H1 (cell line): ENCODE measurements at regions not wholly inside any gene's neighbourhood (a gene's known extent, or its start where the extent isn't known, plus 50 kb on each side); places are given as distances from the start of the nearest gene placed in this dataset.

Experiments
- CTCF ChIA-PET: fragments of 300-600 bp; sonication (Branson Sonifier 250); formaldehyde crosslinking; loops from one replicate; lab custom pipeline; 2021; ENCODE audit not compliant: partially characterized antibody; lab: Charles Lee
- POLR2A ChIA-PET: fragments of 300-600 bp; sonication (Branson Sonifier 250); formaldehyde crosslinking; loops from one replicate; lab custom pipeline; 2021; ENCODE audit warnings: inconsistent platforms; ENCODE audit not compliant: partially characterized antibody; lab: Charles Lee
- DNase-seq, 2 experiments: peaks; one replicate each; pipeline versions ENCODE4 v3.0.0 to v3.0.0-alpha.2; 2010 to 2022; ENCODE audit warnings: low spot score in 2 of 2, low read depth in 1 of 2, mixed read lengths in 1 of 2
- FAIRE-seq: peaks from 2 replicates; lab custom pipeline; 2011; peaks lifted over from hg19 to GRCh38; lab: Jason Lieb, UNC
- H2AFZ ChIP-seq: 2 replicates; pipeline ENCODE4 v1.8.1; 2012; ENCODE audit warnings: low read length, inconsistent platforms
- H2AK5ac ChIP-seq: 2 replicates; pipeline ENCODE4 v1.6.1; 2013; ENCODE audit warnings: low read depth, low read length
- H2BK120ac ChIP-seq: replicated peaks from 2 replicates; pipeline ENCODE3; 2013; ENCODE audit warnings: low read depth, low read length, inconsistent platforms
- H2BK12ac ChIP-seq: 2 replicates; pipeline ENCODE4 v1.6.1; 2013; ENCODE audit warnings: low read depth, low read length
- H2BK15ac ChIP-seq: 2 replicates; pipeline ENCODE4 v1.6.1; 2013; ENCODE audit warnings: low read length
- H2BK20ac ChIP-seq: 2 replicates; pipeline ENCODE4 v1.6.1; 2013; ENCODE audit warnings: low read length
- H2BK5ac ChIP-seq: 2 replicates; pipeline ENCODE4 v1.6.1; 2013; ENCODE audit warnings: low read depth, low read length
- H3K14ac ChIP-seq: 2 replicates; pipeline ENCODE4 v1.6.1; 2013; ENCODE audit warnings: inconsistent platforms; ENCODE audit not compliant: insufficient read length
- H3K18ac ChIP-seq: 2 replicates; pipeline ENCODE4 v1.6.1; 2013; ENCODE audit warnings: low read length; ENCODE audit errors: extremely low read depth
- H3K23ac ChIP-seq: 2 replicates; pipeline ENCODE4 v1.6.1; 2013; ENCODE audit warnings: inconsistent platforms; ENCODE audit not compliant: insufficient read length
- H3K23me2 ChIP-seq: 2 replicates; pipeline ENCODE4 v1.6.1; 2013; ENCODE audit warnings: low read depth, low read length
- H3K27ac ChIP-seq: 2 replicates; pipeline ENCODE4 v1.6.1; 2011; ENCODE audit warnings: low read depth, low read length, inconsistent platforms
- H3K27me3 ChIP-seq, 4 experiments: replicated peaks in 1 of 4; 1 replicate in 1 of 4; 2 replicates in 3 of 4; pipeline versions ENCODE4 v1.6.1 to v1.8.1; 2011 to 2013; ENCODE audit warnings: low read length in 3 of 4, mild to moderate bottlenecking in 3 of 4, inconsistent platforms in 2 of 4, mixed read lengths in 2 of 4, moderate library complexity in 1 of 4; ENCODE audit not compliant: control insufficient read depth in 3 of 4, insufficient read depth in 3 of 4; ENCODE audit errors: extremely low read depth in 1 of 4
- H3K36me3 ChIP-seq, 4 experiments: 2 replicates each; pipeline versions ENCODE4 v1.6.1 to v1.8.1; 2011 to 2013; ENCODE audit warnings: mild to moderate bottlenecking in 4 of 4, low read length in 3 of 4, moderate library complexity in 2 of 4, control low read depth in 1 of 4, inconsistent platforms in 1 of 4; ENCODE audit not compliant: insufficient read depth in 4 of 4, control insufficient read depth in 2 of 4
- H3K4ac ChIP-seq: replicated peaks from 2 replicates; pipeline ENCODE3; 2013; ENCODE audit warnings: low read length, low read depth, mixed read lengths, inconsistent platforms; ENCODE audit not compliant: insufficient read length
- H3K4me1 ChIP-seq, 4 experiments: replicated peaks in 1 of 4; 1 replicate in 1 of 4; 2 replicates in 3 of 4; pipeline versions ENCODE4 v1.6.1 to v1.8.1; 2011 to 2013; ENCODE audit warnings: low read length in 3 of 4, inconsistent platforms in 2 of 4, mixed read lengths in 1 of 4; ENCODE audit not compliant: insufficient read depth in 4 of 4, control insufficient read depth in 3 of 4
- H3K4me2 ChIP-seq, 2 experiments: 2 replicates each; pipeline versions ENCODE4 v1.6.1 to v1.8.1; 2011 to 2013; ENCODE audit warnings: low read depth in 2 of 2, low read length in 2 of 2, control low read depth in 1 of 2, inconsistent platforms in 1 of 2, mild to moderate bottlenecking in 1 of 2; ENCODE audit not compliant: insufficient read depth in 1 of 2
- H3K4me3 ChIP-seq, 4 experiments: fragments of 200-600, 300-600 bp in 1 of 4; sonication (generic), shearing (Covaris generic), sonication (Bioruptor Twin) in 1 of 4; 2 replicates each; pipeline versions ENCODE4 v1.5.1 to v1.8.1; 2011 to 2016; ENCODE audit warnings: low read length in 4 of 4, low read depth in 3 of 4, control low read depth in 2 of 4, inconsistent platforms in 2 of 4, mild to moderate bottlenecking in 2 of 4, mixed read lengths in 1 of 4, moderate library complexity in 1 of 4; ENCODE audit not compliant: insufficient read depth in 2 of 4; ENCODE audit errors: extremely low read depth in 1 of 4
- H3K56ac ChIP-seq: replicated peaks from 2 replicates; pipeline ENCODE3; 2013; ENCODE audit warnings: low read depth, mild to moderate bottlenecking, mixed read lengths, low read length, inconsistent platforms; ENCODE audit not compliant: insufficient read length
- H3K79me1 ChIP-seq: 2 replicates; pipeline ENCODE4 v1.6.1; 2013; ENCODE audit warnings: low read depth, low read length, control low read depth
- H3K79me2 ChIP-seq, 2 experiments: 2 replicates each; pipeline versions ENCODE4 v1.6.1 to v1.8.1; 2012 to 2013; ENCODE audit warnings: low read length in 2 of 2, mild to moderate bottlenecking in 2 of 2, inconsistent platforms in 1 of 2; ENCODE audit not compliant: insufficient read depth in 2 of 2, control insufficient read depth in 1 of 2
- H3K9ac ChIP-seq, 4 experiments: replicated peaks in 1 of 4; 1 replicate in 1 of 4; 2 replicates in 3 of 4; pipeline versions ENCODE4 v1.6.1 to v1.8.1; 2011 to 2013; ENCODE audit warnings: low read depth in 3 of 4, low read length in 3 of 4, control low read depth in 2 of 4, mild to moderate bottlenecking in 2 of 4, moderate library complexity in 2 of 4, inconsistent platforms in 1 of 4; ENCODE audit errors: extremely low read depth in 1 of 4
- H3K9me3 ChIP-seq, 2 experiments: 2 replicates each; pipeline versions ENCODE4 v1.6.1 to v1.8.1; 2012 to 2013; ENCODE audit warnings: mild to moderate bottlenecking in 2 of 2, moderate library complexity in 2 of 2, control low read depth in 1 of 2, inconsistent platforms in 1 of 2, low read depth in 1 of 2, low read length in 1 of 2, mixed read lengths in 1 of 2; ENCODE audit not compliant: insufficient read depth in 2 of 2
- H4K20me1 ChIP-seq, 2 experiments: replicated peaks in 1 of 2; 2 replicates each; pipeline versions ENCODE3 to v1.8.1; 2011 to 2013; ENCODE audit warnings: inconsistent platforms in 2 of 2, low read length in 2 of 2, mild to moderate bottlenecking in 1 of 2; ENCODE audit not compliant: insufficient read depth in 2 of 2, control insufficient read depth in 1 of 2
- H4K5ac ChIP-seq: 2 replicates; pipeline ENCODE4 v1.6.1; 2013; ENCODE audit warnings: low read length, low read depth, mixed read lengths, inconsistent platforms; ENCODE audit not compliant: insufficient read length
- H4K8ac ChIP-seq: 2 replicates; pipeline ENCODE4 v1.8.0; 2013; ENCODE audit warnings: mild to moderate bottlenecking, moderate library complexity, low read length, inconsistent platforms; ENCODE audit not compliant: insufficient read depth; ENCODE audit errors: extremely low read depth
- H4K91ac ChIP-seq: replicated peaks from 2 replicates; pipeline ENCODE3; 2013; ENCODE audit warnings: low read length, mixed read lengths, inconsistent platforms; ENCODE audit not compliant: insufficient read length
- BRCA1 ChIP-seq: IDR thresholded peaks from 2 replicates; pipeline ENCODE4 v1.6.1; 2012; ENCODE audit warnings: low read depth, low read length, improper control_type of control experiment
- CHD2 ChIP-seq: IDR thresholded peaks from 2 replicates; pipeline ENCODE4 v1.6.1; 2012; ENCODE audit warnings: low read length, improper control_type of control experiment
- CREB1 ChIP-seq: IDR thresholded peaks from 2 replicates; pipeline ENCODE4 v1.6.1; 2012; ENCODE audit warnings: inconsistent platforms
- EZH2 ChIP-seq: fragments of 200-600 bp; sonication (generic); IDR thresholded peaks from 2 replicates; pipeline ENCODE4 v1.7.1; 2012; ENCODE audit warnings: low read depth, mild to moderate bottlenecking, moderate library complexity, low read length, inconsistent platforms; ENCODE audit not compliant: severe bottlenecking
- FOSL1 ChIP-seq: IDR thresholded peaks from 2 replicates; pipeline ENCODE4 v1.6.1; 2011; ENCODE audit warnings: mild to moderate bottlenecking, low read depth, low read length, moderate library complexity; ENCODE audit not compliant: insufficient read depth
- GABPA ChIP-seq: IDR thresholded peaks from 2 replicates; pipeline ENCODE4 v1.6.1; 2011; ENCODE audit warnings: mild to moderate bottlenecking, low read length, moderate library complexity, borderline replicate concordance; ENCODE audit not compliant: insufficient read depth
- JUN ChIP-seq: IDR thresholded peaks from 2 replicates; pipeline ENCODE4 v1.6.1; 2011; ENCODE audit warnings: low read depth, mild to moderate bottlenecking, improper control_type of control experiment, low read length
- MAX ChIP-seq: IDR thresholded peaks from 2 replicates; pipeline ENCODE4 v1.6.1; 2012; ENCODE audit warnings: inconsistent platforms
- NRF1 ChIP-seq: IDR thresholded peaks from 2 replicates; pipeline ENCODE4 v1.6.1; 2011; ENCODE audit warnings: mild to moderate bottlenecking, low read depth, low read length, improper control_type of control experiment
- SAP30 ChIP-seq: fragments of 300-600 bp; sonication (generic); IDR thresholded peaks from 2 replicates; pipeline ENCODE4 v1.7.1; 2012; ENCODE audit warnings: low read length, moderate library complexity, mild to moderate bottlenecking, inconsistent platforms; ENCODE audit not compliant: insufficient read depth, insufficient replicate concordance
- SIN3A ChIP-seq, 2 experiments: IDR thresholded peaks in 1 of 2; conservative IDR thresholded peaks in 1 of 2; 2 replicates each; pipeline ENCODE4 v1.6.1; 2011 to 2012; ENCODE audit warnings: low read length in 2 of 2, improper control_type of control experiment in 1 of 2, low read depth in 1 of 2, mild to moderate bottlenecking in 1 of 2
- SIX5 ChIP-seq: IDR thresholded peaks from 2 replicates; pipeline ENCODE4 v1.6.1; 2011; ENCODE audit warnings: mild to moderate bottlenecking, low read depth, low read length
- TBP ChIP-seq: IDR thresholded peaks from 2 replicates; pipeline ENCODE4 v1.6.1; 2011; ENCODE audit warnings: low read depth, low read length, improper control_type of control experiment
- ZNF274 ChIP-seq: IDR thresholded peaks from 2 replicates; pipeline ENCODE4 v1.7.0; 2012; ENCODE audit warnings: low read length, borderline replicate concordance; ENCODE audit errors: extremely low read depth
- WGBS, 2 experiments: shearing (Covaris generic) in 1 of 2; methylation state at CpG; one replicate each; pipeline versions ENCODE4 v1.1.6 to v1.1.7; 2013 to 2015; ENCODE audit warnings: low lambda C conversion rate in 2 of 2, mixed read lengths in 2 of 2, inconsistent platforms in 1 of 2, low coverage in 1 of 2, missing lambda C conversion rate in 1 of 2; ENCODE audit not compliant: insufficient replicate concordance in 2 of 2, insufficient coverage in 1 of 2, insufficient read length in 1 of 2; ENCODE audit errors: extremely low coverage in 1 of 2, missing lambda C conversion rate in 1 of 2; 5-methylcytosine and 5-hydroxymethylcytosine counted together

GRCh38 chr10:57823398-57823797 is 444.3 kb downstream of the IPMK start:
- Histone ChIP-seq H3K27ac (no peak overlapping the region), H2BK5ac (no peak overlapping the region), H2BK120ac (no peak overlapping the region), H3K56ac (no peak overlapping the region), H2BK12ac (no peak overlapping the region), H4K8ac (no peak overlapping the region), H3K36me3 (no peaks in the 10 kb centered on the region), H4K91ac (no peak overlapping the region), H3K23me2 (no peaks in the 10 kb centered on the region), H2BK20ac (no peak overlapping the region), H3K23ac (no peak overlapping the region)
- FAIRE-seq = no peak
- TF ChIP-seq CHD2 (no peak), SIN3A (conservative IDR thresholded peaks at IDR 0.05 in 1 of 2, IDR thresholded peaks at IDR 0.05 in 1 of 2; ENCODE audit: low read depth in 1 of 2, low read length in 2 of 2) (no peak), SIX5 (no peak), NRF1 (no peak), TBP (no peak), FOSL1 (no peak), ZNF274 (no peak), GABPA (no peak), JUN (no peak), SAP30 (no peak), MAX (no peak), EZH2 (no peak), CREB1 (no peak), BRCA1 (no peak)
- TF ChIP-seq, all 59 proteins: peak for 0
- Histone ChIP-seq H3K9ac (no peak overlapping the region), H3K4ac (no peak overlapping the region), H3K79me2 (no peaks in the 10 kb centered on the region), H3K14ac (no peak overlapping the region), H3K18ac (no peak overlapping the region), H3K79me1 (no peaks in the 10 kb centered on the region), H4K5ac (no peak overlapping the region), H2BK15ac (no peak overlapping the region), H3K4me1 (no peaks in the 10 kb centered on the region), H3K4me2 (no peak overlapping the region), H3K4me3 (no peak overlapping the region), H3K9me3 (no peaks in the 10 kb centered on the region), H2AFZ (no peak overlapping the region), H3K27me3 (no peaks in the 10 kb centered on the region), H2AK5ac (no peak overlapping the region), H4K20me1 (no peaks in the 10 kb centered on the region)
- ChIA-PET CTCF (no interaction called here), POLR2A (no interaction called here)
- no peak for DNase-seq
- WGBS, 2 experiments = 86% methylated on average over 2 of the region's 2 CpGs; no CpG with 5 or more reads in 1 of the 2 experiments
